HG03460 (cell line): ENCODE measurements at regions not wholly inside any gene's neighbourhood (a gene's known extent, or its start where the extent isn't known, plus 50 kb on each side); places are given as distances from the start of the nearest gene placed in this dataset.

Source experiments
- ATAC-seq: cut with Tn5 transposase; IDR thresholded peaks from one replicate; pipeline ENCODE4 v1.9.1; 2021; ENCODE audit not compliant: unreplicated experiment

- ATAC-seq = no peak
Observed at GRCh38 chr6:37105148-37106050, 64.6 kb upstream of the PIM1 start.

- no peak for ATAC-seq
Observed at GRCh38 chr6:37106051-37106363, 63.9 kb upstream of the PIM1 start.

DNA sequence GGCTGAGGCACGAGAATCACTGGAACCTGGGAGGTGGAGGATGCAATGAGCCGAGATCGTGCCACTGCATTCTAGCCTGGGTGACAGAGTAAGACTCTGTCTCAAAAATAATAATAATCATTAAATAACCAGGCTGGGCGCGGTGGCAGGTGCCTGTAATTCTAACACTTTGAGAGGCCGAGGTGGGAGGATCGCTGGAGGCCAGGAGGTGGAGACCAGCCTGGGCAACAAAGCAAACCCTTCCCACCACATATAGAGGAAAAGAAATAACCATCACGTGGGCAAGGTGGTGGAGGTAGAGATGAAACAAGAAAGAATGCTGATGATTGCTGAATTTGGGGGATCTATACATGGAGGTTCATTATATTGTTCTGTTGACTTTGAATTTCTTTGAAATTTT lies 63.4 kb upstream of the PIM1 start:
- ATAC-seq = no peak

- ATAC-seq = no peak
Observed at GRCh38 chr6:37106982-37107491, 62.9 kb upstream of the PIM1 start.

DNA sequence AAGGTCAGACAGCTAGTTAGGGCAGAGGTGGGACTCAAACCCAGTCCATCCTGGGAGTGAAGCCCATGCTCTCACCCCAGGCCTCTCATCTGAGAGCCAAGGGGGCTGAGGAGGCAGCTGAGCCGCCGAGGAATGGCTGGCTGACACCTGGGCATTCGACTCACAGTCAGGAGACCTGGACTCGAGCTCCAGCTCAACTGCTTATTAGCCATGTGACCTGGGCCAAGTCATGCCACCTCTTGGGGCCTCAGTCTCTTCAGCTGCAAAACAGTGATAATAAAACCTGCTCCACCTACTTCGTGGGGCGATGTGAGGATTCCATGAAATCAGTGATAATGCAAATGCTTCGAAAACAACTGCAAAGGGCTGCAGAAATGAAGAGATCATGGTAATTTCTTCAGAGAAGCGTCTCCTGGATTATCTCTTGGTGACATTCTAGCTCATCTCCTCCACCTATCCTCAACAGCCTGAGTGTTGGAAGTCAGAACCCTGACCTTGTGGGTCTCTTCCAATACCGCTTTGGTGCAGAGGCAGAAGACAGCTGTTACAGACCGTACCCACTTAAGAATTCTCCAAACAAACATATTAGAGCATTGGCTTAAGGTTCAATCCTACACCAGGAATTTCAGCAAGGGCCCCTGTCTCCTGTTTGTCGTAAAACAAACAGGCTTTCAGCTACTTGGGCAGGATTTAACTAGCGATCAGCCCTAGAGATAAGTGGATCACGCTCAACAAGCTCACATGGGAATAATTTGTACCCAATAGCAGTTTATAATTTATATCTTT lies 60.0 kb upstream of the PIM1 start:
- ATAC-seq = no peak

DNA sequence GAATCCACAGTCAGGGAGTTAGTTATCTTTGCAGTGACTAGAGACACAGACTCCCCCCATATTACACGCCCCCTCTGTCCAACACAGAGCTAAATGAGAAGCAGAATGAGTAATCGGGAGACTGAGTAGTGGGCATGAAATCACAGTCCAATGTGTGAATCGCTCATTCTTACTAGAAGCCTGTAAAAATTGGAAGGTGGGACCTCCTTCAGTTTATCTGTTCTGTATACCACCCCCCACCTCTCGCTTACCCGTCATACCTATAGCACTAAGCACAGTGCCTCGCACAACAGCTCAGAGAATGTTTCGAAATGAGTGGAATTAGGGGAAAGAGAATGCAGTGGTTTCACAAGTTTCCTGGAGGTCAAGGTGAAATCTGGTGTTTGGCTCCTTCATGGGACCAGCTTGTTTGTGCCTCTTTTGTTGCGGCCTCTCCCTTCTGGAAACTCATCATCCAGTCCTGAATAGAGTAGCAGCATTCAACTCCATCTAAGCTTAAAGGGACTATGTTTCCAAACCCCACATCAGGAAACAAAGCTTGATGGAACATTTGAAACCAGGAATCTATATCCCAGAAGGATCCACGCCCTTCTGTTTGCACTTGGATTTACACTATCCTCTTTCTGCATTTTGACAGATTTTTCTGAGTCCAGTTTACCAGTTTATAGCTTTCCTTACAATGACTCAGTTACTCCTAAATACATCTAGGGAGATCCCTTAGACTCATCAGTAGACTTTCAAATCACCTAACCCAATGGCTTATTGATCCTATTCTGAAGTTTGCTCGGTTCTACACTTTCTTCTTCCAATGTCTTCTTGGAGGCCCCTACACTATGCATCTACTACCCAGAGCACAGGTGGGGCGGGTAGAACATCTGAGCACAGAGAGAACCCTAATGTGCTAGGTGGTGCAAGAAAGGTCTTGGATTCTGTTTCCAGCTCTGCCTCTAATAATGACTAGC lies 59.2 kb upstream of the PIM1 start:
- no peak for ATAC-seq

DNA sequence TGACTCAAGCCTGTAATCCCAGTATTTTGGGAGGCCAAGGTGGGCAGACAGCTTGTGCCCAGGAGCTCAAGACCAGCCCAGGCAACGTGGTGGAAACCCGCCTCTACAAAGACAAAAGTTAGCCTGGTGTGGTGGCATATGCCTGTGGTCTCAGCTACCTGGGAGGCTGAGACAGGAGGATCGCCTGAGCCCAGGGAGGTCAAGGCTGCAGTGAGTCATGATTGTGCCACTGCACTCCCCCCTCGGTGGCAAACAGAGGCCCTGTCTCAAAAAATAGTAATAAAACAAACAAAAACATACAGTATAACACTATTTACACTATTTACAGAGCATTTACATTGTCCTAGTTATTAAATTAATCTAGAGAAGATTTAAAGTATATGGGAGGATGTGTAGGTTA lies 56.0 kb upstream of the PIM1 start:
- ATAC-seq = no peak

DNA sequence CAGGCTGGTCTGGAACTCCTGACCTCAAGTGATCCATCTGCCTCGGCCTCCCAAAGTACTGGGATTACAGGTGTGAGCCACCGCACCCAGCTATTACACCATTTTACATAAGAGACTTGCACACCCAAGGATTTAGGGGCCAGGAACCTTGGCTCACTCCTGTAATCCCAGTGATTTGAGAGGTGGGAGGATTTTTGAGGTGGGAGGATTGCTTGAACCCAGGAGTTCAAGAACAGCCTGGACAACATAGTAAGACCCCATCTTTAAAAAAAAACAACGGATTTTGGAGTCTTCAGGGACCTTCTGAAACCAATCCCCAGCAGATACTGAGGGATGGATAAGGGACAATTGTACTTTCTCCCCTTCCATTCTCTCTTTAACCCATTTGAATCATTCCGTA lies 55.3 kb upstream of the PIM1 start:
- no peak for ATAC-seq

GRCh38 chr6:37115236-37115895 lies 54.6 kb upstream of the PIM1 start:
- ATAC-seq = no peak

DNA sequence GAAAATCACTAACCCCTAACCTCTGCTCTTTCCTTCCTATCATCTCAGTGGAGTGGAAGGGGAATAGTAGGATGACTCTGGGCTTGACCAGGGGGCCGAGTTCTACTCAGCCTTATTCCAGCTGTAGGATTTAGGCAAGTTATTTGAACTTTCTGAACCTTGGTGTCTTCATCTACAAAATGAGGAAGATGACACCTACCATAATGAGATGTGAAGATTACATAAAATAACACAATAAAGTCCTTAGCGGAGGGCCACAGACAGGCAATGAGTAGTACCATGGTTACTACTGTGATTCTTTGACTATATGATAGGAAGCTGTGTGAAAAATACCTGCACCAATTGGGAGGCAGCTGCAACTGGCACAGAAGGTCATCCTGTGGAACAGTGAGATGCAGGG lies 53.6 kb upstream of the PIM1 start:
- ATAC-seq = no peak

DNA sequence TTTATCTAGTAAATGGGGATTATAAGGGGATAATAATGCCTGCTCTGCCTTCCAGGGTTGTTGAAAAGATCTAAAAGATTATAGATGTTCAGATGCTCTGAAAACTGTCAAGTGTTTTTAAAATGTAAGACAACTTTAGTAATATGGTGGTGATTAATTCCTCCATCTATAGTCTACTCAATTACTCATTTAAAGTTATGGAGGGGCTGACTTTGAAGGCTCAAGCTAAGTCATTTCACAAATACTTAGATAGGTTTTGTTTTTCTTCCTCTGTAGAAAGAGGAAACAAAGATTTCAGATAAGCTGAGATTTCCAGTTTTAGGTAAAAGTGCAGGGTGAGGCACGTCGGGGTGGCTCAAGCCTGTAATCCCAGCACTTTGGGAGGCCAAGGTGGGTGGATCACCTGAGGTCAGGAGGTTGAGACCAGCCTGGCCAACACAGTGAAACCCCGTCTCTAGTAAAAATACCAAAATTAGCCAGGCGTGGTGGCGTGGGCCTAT lies 50.5 kb upstream of the PIM1 start:
- no peak for ATAC-seq
